ENCODE measurements at regions not wholly inside any gene's neighbourhood (a gene's known extent, or its start where the extent isn't known, plus 50 kb on each side); places are given as distances from the start of the nearest gene placed in this dataset.

DNA sequence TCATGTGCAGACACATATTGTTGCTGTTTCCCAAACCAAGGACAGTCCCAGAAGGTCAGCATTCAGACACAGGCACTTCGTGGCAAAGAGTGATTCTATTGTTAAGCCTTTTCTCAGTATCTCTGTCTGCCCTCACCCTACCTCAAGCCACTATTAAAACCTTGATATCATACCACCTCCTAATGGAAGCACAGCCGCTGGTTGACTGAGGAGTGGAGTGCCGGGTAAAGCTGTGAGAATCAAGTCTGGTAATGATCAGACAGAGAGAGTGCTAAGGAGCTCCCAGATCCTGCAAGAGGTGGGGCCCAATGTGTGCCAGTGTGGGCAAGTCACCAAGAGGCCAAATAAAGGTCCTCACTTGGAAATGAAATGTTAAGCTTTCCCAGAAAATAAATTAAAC is 819.5 kb downstream of the BCL11A start:
- no peak overlapping the region for H3K4me3 ChIP-seq (ENCODE audit: low read length)
- no peaks in the 10 kb centered on the region for H3K79me2 ChIP-seq (replicated peaks; ENCODE audit: insufficient read depth, low read length)
- no peaks in the 10 kb centered on the region for H3K9me3 ChIP-seq (ENCODE audit: low read length)
- no peak overlapping the region for H2AFZ ChIP-seq (ENCODE audit: low read depth, low read length)
- no peaks in the 10 kb centered on the region for H4K20me1 ChIP-seq (ENCODE audit: insufficient read depth)
- no peaks in the 10 kb centered on the region for H3K36me3 ChIP-seq (ENCODE audit: insufficient read depth, low read length)
- H3F3A ChIP-seq (ENCODE audit: insufficient read depth, low read length, poor library complexity, severe bottlenecking): no peaks in the 10 kb centered on the region
- H3K9me2 ChIP-seq (ENCODE audit: insufficient read depth, low read length): peaks cover 3% of the 10 kb centered on the region
- H3K27ac ChIP-seq (ENCODE audit: low read length): no peak overlapping the region
- no peak overlapping the region for H3K4me2 ChIP-seq (ENCODE audit: low read length)
- TF ChIP-seq MXI1 (conservative IDR thresholded peaks at IDR 0.05; ENCODE audit: poor library complexity, severe bottlenecking) (no peak), SMC3 (conservative IDR thresholded peaks at IDR 0.05; ENCODE audit: poor library complexity) (no peak), EZH2 (IDR thresholded peaks at IDR 0.05; ENCODE audit: borderline replicate concordance, insufficient read depth, low read length, poor library complexity, severe bottlenecking) (no peak), TAF1 (IDR thresholded peaks at IDR 0.05; ENCODE audit: low read depth) (no peak), EP300 (conservative IDR thresholded peaks at IDR 0.05; ENCODE audit: poor library complexity, severe bottlenecking) (no peak), POLR2AphosphoS5 (IDR thresholded peaks at IDR 0.05) (no peak), RAD21 (conservative IDR thresholded peaks at IDR 0.05) (no peak), REST (IDR thresholded peaks at IDR 0.05; ENCODE audit: borderline replicate concordance) (no peak)
- TF ChIP-seq, protein P1, sequence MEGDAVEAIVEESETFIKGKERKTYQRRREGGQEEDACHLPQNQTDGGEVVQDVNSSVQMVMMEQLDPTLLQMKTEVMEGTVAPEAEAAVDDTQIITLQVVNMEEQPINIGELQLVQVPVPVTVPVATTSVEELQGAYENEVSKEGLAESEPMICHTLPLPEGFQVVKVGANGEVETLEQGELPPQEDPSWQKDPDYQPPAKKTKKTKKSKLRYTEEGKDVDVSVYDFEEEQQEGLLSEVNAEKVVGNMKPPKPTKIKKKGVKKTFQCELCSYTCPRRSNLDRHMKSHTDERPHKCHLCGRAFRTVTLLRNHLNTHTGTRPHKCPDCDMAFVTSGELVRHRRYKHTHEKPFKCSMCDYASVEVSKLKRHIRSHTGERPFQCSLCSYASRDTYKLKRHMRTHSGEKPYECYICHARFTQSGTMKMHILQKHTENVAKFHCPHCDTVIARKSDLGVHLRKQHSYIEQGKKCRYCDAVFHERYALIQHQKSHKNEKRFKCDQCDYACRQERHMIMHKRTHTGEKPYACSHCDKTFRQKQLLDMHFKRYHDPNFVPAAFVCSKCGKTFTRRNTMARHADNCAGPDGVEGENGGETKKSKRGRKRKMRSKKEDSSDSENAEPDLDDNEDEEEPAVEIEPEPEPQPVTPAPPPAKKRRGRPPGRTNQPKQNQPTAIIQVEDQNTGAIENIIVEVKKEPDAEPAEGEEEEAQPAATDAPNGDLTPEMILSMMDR (IDR thresholded peaks at IDR 0.05; ENCODE audit: poor library complexity, severe bottlenecking): no peak
- H3K9ac ChIP-seq (ENCODE audit: low read length): no peak overlapping the region
- H3K27me3 ChIP-seq (ENCODE audit: insufficient read depth, low read depth, low read length): no peaks in the 10 kb centered on the region

DNA sequence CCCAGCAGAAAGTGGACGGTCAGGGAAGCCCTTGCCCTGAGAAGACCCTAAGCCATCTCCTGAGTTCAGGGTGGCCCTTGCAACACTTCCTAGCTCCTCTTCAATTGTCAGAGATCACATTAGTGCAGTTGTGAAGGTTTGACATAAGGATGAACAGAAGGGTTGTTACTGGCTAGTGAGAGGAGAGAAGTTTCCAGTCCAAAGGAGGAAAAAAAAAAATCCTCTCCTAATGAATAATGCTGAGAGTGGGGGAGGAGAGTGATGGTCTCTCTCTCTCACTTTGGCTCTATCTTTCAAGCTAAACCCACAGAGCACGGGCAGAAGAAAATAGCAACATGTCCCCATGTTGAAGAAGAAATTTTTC is 819.9 kb downstream of the BCL11A start:
- H3K27me3 ChIP-seq (ENCODE audit: insufficient read depth, low read depth, low read length): no peaks in the 10 kb centered on the region
- no peak overlapping the region for H2AFZ ChIP-seq (ENCODE audit: low read depth, low read length)
- H3K79me2 ChIP-seq (replicated peaks; ENCODE audit: insufficient read depth, low read length): no peaks in the 10 kb centered on the region
- no peak overlapping the region for H3K4me3 ChIP-seq (ENCODE audit: low read length)
- H3K27ac ChIP-seq (ENCODE audit: low read length): no peak overlapping the region
- no peak for TF ChIP-seq EP300 (conservative IDR thresholded peaks at IDR 0.05; ENCODE audit: poor library complexity, severe bottlenecking)
- TF ChIP-seq, protein P1 (IDR thresholded peaks at IDR 0.05; ENCODE audit: poor library complexity, severe bottlenecking): no peak
- no peak for TF ChIP-seq RAD21 (conservative IDR thresholded peaks at IDR 0.05)
- TF ChIP-seq POLR2AphosphoS5 (IDR thresholded peaks at IDR 0.05): no peak
- no peak for TF ChIP-seq SMC3 (conservative IDR thresholded peaks at IDR 0.05; ENCODE audit: poor library complexity)
- no peak for TF ChIP-seq MXI1 (conservative IDR thresholded peaks at IDR 0.05; ENCODE audit: poor library complexity, severe bottlenecking)
- no peak for TF ChIP-seq EZH2 (IDR thresholded peaks at IDR 0.05; ENCODE audit: borderline replicate concordance, insufficient read depth, low read length, poor library complexity, severe bottlenecking)
- H3F3A ChIP-seq (ENCODE audit: insufficient read depth, low read length, poor library complexity, severe bottlenecking): no peaks in the 10 kb centered on the region
- H3K9me2 ChIP-seq (ENCODE audit: insufficient read depth, low read length): peaks cover 3% of the 10 kb centered on the region
- H3K36me3 ChIP-seq (ENCODE audit: insufficient read depth, low read length): no peaks in the 10 kb centered on the region
- no peaks in the 10 kb centered on the region for H3K9me3 ChIP-seq (ENCODE audit: low read length)
- H3K9ac ChIP-seq (ENCODE audit: low read length): no peak overlapping the region
- H3K4me2 ChIP-seq (ENCODE audit: low read length): no peak overlapping the region
- H4K20me1 ChIP-seq (ENCODE audit: insufficient read depth): no peaks in the 10 kb centered on the region
